Activated T-cell treated with anti-CD3 and anti-CD28 coated beads, Interleukin-2, amount 50 U/mL, for 72 hours (primary cell): ENCODE measurements at regions not wholly inside any gene's neighbourhood (a gene's known extent, or its start where the extent isn't known, plus 50 kb on each side); places are given as distances from the start of the nearest gene placed in this dataset.

ENCODE experiments used
- ATAC-seq, 2 donors: fragments of 150-1000 bp; cut with Tn5 transposase; replicated peaks in 1 of 2; 2 replicates each; pipeline ENCODE4 v1.10.0; 2021; ENCODE audit warnings: moderate library complexity in 2 of 2, mild to moderate bottlenecking in 1 of 2
- DNase-seq, 2 donors: peaks; one replicate each; pipeline ENCODE4 v3.0.0; 2021 to 2022; ENCODE audit warnings: mixed read lengths in 1 of 2
- H3K27ac Mint-ChIP-seq: one replicate; pipeline ENCODE4 v1.8.0; 2022; ENCODE audit warnings: mild to moderate bottlenecking, moderate library complexity, mixed read lengths
- H3K27me3 Mint-ChIP-seq: one replicate; pipeline ENCODE4 v1.8.0; 2022; ENCODE audit warnings: low read depth, mixed read lengths
- H3K36me3 Mint-ChIP-seq, 2 donors: one replicate each; pipeline ENCODE4 v1.8.0; 2022; ENCODE audit warnings: mixed read lengths in 2 of 2, mild to moderate bottlenecking in 1 of 2; ENCODE audit not compliant: insufficient read depth in 2 of 2
- H3K4me1 Mint-ChIP-seq: one replicate; pipeline ENCODE4 v1.8.0; 2022; ENCODE audit warnings: low read depth, mixed read lengths
- H3K4me3 Mint-ChIP-seq, 2 donors: one replicate each; pipeline ENCODE4 v1.8.0; 2022; ENCODE audit warnings: mild to moderate bottlenecking in 2 of 2, mixed read lengths in 2 of 2, moderate library complexity in 2 of 2
- H3K9me3 Mint-ChIP-seq, 2 donors: one replicate each; pipeline ENCODE4 v1.8.0; 2022; ENCODE audit warnings: mixed read lengths in 2 of 2

DNA sequence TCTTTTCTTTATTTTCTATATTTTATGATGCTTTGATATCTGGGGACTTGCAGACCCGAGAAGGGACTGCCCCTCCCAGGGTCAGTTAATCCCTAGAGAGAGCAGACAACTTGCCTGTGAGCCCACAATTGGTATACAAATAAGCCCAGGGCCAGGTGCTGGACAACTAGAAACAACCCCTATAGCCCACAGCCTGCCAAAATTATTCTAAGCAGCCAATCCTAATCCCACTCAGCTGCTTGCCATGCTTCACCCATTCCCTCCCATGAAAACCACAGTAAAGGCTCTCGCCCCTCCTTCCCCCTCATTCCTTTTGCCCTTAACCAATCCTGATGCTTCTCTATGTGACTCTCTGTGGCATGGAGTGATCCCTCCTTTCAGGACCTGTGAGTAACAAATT lies 380.7 kb downstream of the RBM43 start:
- Mint-ChIP-seq H3K27me3 (peaks cover 13% of the 10 kb centered on the region), H3K27ac (no peak overlapping the region), H3K4me1 (no peaks in the 10 kb centered on the region), H3K9me3 (peaks cover 0 to 2% of the 10 kb centered on the region in 2 donors), H3K4me3 (no peak overlapping the region), H3K36me3 (no peaks in the 10 kb centered on the region)
- ATAC-seq = no peak
- DNase-seq = no peak

- H3K36me3 Mint-ChIP-seq = no peaks in the 10 kb centered on the region
- no peak overlapping the region for H3K27ac Mint-ChIP-seq
- no peaks in the 10 kb centered on the region for H3K9me3 Mint-ChIP-seq
- DNase-seq (no peak), ATAC-seq (no peak)
- no peaks in the 10 kb centered on the region for H3K27me3 Mint-ChIP-seq
- H3K4me3 Mint-ChIP-seq = no peak overlapping the region
- H3K4me1 Mint-ChIP-seq = no peaks in the 10 kb centered on the region
These were observed 383.3 kb downstream of the RBM43 start for GRCh38 chr2:150878356-150878755.

GRCh38 chr2:150876251-150876950 lies 385.3 kb downstream of the RBM43 start:
- Mint-ChIP-seq H3K4me1 (no peaks in the 10 kb centered on the region), H3K9me3 (no peaks in the 10 kb centered on the region), H3K36me3 (no peaks in the 10 kb centered on the region), H3K4me3 (no peak overlapping the region), H3K27me3 (no peaks in the 10 kb centered on the region), H3K27ac (no peak overlapping the region)
- ATAC-seq (no peak), DNase-seq (no peak)

GRCh38 chr2:150873396-150873772 lies 385.9 kb upstream of the RND3 start:
- Mint-ChIP-seq H3K27me3 (no peaks in the 10 kb centered on the region), H3K9me3 (no peaks in the 10 kb centered on the region), H3K27ac (no peak overlapping the region), H3K4me3 (no peak overlapping the region), H3K4me1 (no peaks in the 10 kb centered on the region), H3K36me3 (no peaks in the 10 kb centered on the region)
- DNase-seq = no peak
- no peak for ATAC-seq

DNA sequence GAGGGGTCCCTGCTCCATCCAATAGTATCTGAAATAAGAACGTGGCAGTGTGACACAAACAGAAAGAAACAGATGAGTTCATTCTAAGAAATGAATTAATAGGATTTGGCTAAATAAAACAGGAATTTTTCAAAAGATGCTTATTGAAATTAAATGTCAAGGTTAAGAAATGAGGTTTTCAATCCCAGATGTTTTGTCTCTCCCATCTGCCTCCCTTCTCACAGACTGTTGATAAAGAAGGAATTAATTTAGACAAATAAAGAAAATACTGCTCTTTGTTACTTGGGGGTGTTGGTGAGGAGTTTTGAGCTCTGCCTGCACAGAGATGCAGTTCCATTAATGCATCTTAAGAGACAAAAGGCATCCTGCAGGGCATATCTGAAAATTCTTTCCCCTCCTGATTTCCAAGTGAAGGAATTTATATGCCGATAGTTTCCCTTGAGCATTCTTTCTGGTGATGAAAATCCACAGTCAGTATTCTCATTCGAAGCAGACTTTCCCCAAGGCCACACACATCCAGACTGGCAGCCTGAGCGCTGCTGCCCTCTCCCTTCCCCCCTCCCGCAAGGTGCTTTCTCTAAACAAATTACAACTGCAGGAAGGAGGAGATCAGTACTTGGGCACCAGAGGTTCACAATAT lies 385.4 kb upstream of the RND3 start:
- Mint-ChIP-seq H3K9me3 (no peaks in the 10 kb centered on the region), H3K27ac (no peak overlapping the region), H3K36me3 (no peaks in the 10 kb centered on the region), H3K4me3 (no peak overlapping the region), H3K27me3 (no peaks in the 10 kb centered on the region), H3K4me1 (no peaks in the 10 kb centered on the region)
- DNase-seq (no peak), ATAC-seq (no peak)

DNA sequence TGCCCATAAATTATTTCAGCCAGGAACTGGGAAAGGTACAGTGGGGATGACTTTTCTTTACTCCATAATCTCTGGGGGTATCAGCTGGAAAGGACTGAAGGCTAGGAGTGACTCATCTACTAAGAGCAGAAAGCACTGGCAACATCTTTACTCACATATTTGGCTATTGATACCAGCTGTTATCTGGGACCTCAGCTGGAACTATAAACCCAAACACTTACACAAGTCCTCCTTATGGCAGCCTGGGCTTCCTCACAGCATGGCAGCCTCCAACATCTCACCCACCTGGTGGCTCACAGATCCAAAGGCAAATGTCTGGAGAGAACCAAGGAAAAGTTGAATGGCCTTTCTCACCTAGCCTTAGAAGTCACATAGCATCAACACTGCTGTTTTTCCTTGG lies 379.0 kb upstream of the RND3 start:
- Mint-ChIP-seq H3K4me3 (no peak overlapping the region), H3K4me1 (no peaks in the 10 kb centered on the region), H3K9me3 (peaks cover 0 to 6% of the 10 kb centered on the region in 2 donors), H3K36me3 (no peaks in the 10 kb centered on the region), H3K27me3 (no peaks in the 10 kb centered on the region), H3K27ac (no peak overlapping the region)
- DNase-seq (no peak), ATAC-seq (no peak)

DNA sequence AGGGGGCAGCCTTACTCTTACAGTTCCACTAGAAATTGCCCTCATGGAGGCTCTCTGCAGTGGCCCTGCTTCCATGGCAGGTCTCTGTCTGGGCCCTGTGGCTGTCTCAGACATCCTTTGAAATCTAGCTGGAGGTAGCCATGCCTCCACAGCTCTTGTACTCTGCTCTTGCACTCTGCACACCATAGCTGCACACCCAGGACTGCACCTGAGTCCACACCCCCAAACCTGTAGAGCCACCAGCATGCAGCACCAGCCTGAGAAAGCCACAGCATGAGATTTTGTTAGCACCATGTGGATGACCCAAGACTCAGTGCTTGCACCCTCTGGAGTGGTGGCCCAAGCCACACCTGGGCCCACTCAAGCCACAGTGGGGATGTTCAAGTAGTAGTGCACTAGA lies 376.2 kb upstream of the RND3 start:
- ATAC-seq (no peak), DNase-seq (no peak)
- peaks cover 0 to 7% of the 10 kb centered on the region in 2 donors for H3K9me3 Mint-ChIP-seq
- no peaks in the 10 kb centered on the region for H3K27me3 Mint-ChIP-seq
- H3K27ac Mint-ChIP-seq = no peak overlapping the region
- H3K4me3 Mint-ChIP-seq = no peak overlapping the region
- no peaks in the 10 kb centered on the region for H3K36me3 Mint-ChIP-seq
- H3K4me1 Mint-ChIP-seq = no peaks in the 10 kb centered on the region

DNA sequence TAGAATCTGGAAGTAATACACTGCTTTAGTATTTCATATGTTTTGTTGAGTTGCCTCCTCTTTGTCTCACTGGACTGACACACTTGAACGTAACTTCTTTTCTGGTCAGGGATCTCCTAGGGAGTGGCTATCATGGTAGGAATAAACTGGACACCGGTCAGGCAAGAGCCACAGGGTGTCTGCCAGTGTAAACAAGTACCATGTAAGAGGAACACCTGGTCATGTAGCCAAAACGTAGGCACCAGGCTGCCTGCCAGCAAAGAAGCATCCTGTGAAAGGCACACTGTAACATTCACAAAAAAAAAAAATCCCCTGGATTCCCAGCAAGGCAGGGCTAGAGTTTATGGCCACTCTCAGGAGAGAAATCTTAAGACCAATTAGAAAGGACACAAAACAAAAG lies 372.8 kb upstream of the RND3 start:
- Mint-ChIP-seq H3K36me3 (no peaks in the 10 kb centered on the region), H3K27ac (no peak overlapping the region), H3K9me3 (peaks cover 0 to 7% of the 10 kb centered on the region in 2 donors), H3K4me1 (no peaks in the 10 kb centered on the region), H3K27me3 (no peaks in the 10 kb centered on the region), H3K4me3 (no peak overlapping the region)
- DNase-seq (no peak), ATAC-seq (no peak)

DNA sequence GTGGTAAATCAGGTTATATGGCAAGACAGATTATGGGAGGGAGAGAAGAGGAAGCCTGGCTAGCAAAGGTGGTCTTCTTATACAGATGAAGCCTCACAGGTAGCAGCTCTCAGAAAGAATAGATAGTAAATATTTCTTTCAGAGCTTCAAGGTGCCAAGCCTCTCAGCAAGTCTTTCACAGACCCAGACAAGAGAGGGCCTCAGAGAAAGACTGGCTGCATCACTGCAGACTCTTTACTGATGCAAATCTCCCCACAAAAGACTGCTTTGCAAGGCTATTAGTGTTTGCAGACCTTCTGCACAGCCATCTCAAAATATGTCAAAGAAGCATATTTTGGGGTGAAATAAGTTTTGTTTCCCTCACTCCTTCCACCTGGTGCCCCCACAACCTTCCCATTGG lies 372.4 kb upstream of the RND3 start:
- Mint-ChIP-seq H3K27ac (no peak overlapping the region), H3K27me3 (no peaks in the 10 kb centered on the region), H3K36me3 (no peaks in the 10 kb centered on the region), H3K4me3 (no peak overlapping the region), H3K9me3 (peaks cover 0 to 5% of the 10 kb centered on the region in 2 donors), H3K4me1 (no peaks in the 10 kb centered on the region)
- ATAC-seq (no peak), DNase-seq (no peak)

DNA sequence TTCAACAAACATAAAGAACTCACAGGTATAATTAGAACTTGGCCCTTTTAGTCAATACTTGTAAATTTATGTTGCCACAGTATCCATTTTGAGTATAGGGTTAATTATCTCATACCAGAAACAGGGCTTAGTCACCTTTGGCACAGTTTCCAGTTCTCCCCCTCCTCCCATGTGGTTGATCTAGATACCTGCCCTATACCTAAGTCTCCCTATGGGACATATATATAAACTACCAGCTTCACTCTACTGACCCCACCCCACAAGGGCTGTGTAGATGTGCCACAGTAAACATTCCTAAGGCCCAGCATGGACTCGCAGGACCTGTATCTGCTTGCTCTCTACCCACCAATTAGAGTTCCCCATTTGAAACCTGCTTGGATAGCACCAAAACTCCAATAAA lies 371.7 kb upstream of the RND3 start:
- H3K4me1 Mint-ChIP-seq = no peaks in the 10 kb centered on the region
- H3K27me3 Mint-ChIP-seq = no peaks in the 10 kb centered on the region
- no peaks in the 10 kb centered on the region for H3K36me3 Mint-ChIP-seq
- H3K27ac Mint-ChIP-seq = no peak overlapping the region
- DNase-seq (no peak), ATAC-seq (no peak)
- H3K9me3 Mint-ChIP-seq = peaks cover 0 to 1% of the 10 kb centered on the region in 2 donors
- H3K4me3 Mint-ChIP-seq = no peak overlapping the region

GRCh38 chr2:150858382-150858781 lies 370.9 kb upstream of the RND3 start:
- H3K27ac Mint-ChIP-seq = no peak overlapping the region
- peaks cover 0 to 1% of the 10 kb centered on the region in 2 donors for H3K9me3 Mint-ChIP-seq
- no peaks in the 10 kb centered on the region for H3K36me3 Mint-ChIP-seq
- H3K4me3 Mint-ChIP-seq = no peak overlapping the region
- no peak for ATAC-seq
- DNase-seq = no peak
- H3K27me3 Mint-ChIP-seq = no peaks in the 10 kb centered on the region
- H3K4me1 Mint-ChIP-seq = no peaks in the 10 kb centered on the region

DNA sequence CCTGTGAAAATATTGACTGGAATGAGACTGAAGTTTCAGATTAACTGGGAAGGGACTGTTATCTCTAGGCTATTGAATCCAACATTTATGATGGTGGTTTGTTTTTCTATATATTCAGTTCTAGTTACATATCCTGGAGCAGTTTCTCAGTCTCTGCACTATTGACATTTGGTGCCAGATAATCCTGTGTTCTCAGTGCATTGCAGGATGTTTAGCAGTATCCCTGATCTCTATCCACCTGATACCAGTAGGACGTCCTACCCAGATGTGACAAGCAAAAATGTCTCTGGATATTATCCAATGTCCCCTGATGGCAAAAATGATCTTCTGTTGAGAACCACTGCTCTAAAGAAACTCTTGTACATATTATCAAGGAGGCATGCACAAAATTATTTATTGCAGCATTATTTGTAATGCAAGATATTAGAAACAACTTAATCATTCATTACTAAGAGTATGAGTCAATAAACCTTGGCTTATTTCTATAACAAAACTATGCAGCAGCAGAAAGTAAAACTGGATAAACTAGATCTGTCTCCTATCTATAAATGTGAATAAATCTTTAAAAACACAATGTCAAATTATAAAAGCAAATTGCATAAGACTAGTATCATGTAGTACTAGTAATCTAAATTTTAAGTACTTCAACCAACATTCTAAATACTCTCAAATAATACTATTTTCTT lies 369.3 kb upstream of the RND3 start:
- Mint-ChIP-seq H3K9me3 (peaks cover 0 to 1% of the 10 kb centered on the region in 2 donors), H3K4me1 (no peaks in the 10 kb centered on the region), H3K36me3 (no peaks in the 10 kb centered on the region)

GRCh38 chr2:150853263-150853662 lies 365.8 kb upstream of the RND3 start:
- H3K36me3 Mint-ChIP-seq = no peaks in the 10 kb centered on the region
- H3K27me3 Mint-ChIP-seq = no peaks in the 10 kb centered on the region
- ATAC-seq (no peak), DNase-seq (no peak)
- no peak overlapping the region for H3K27ac Mint-ChIP-seq
- H3K4me3 Mint-ChIP-seq = no peak overlapping the region
- H3K9me3 Mint-ChIP-seq = peaks cover 0 to 2% of the 10 kb centered on the region in 2 donors
- no peaks in the 10 kb centered on the region for H3K4me1 Mint-ChIP-seq

More for the DNA sequence above, 369.3 kb upstream of the RND3 start:
- Mint-ChIP-seq H3K4me3 (no peak overlapping the region), H3K27me3 (no peaks in the 10 kb centered on the region), H3K27ac (no peak overlapping the region)
- DNase-seq (no peak), ATAC-seq (no peak)
